Spleen (tissue), 11 donors: ENCODE measurements at regions not wholly inside any gene's neighbourhood (a gene's known extent, or its start where the extent isn't known, plus 50 kb on each side); places are given as distances from the start of the nearest gene placed in this dataset.

Source experiments
- DNase-seq: peaks from one replicate; pipeline ENCODE4 v3.0.0-alpha.2; 2020
- H3K27ac ChIP-seq, 8 donors: fragments of 200-600 bp; sonication (generic) in 7 of 8; 1 replicate in 4 of 8; 2 replicates in 4 of 8; pipeline versions ENCODE4 v1.5.0 to v1.8.0; 2016 to 2021; ENCODE audit warnings: inconsistent platforms in 4 of 8, mild to moderate bottlenecking in 4 of 8, moderate library complexity in 1 of 8
- H3K27me3 ChIP-seq, 7 donors: fragments of 200-600 bp; sonication (generic) in 6 of 7; replicated peaks in 1 of 7; 1 replicate in 4 of 7; 2 replicates in 3 of 7; pipeline versions ENCODE4 v1.5.0 to v1.8.0; 2016 to 2021; ENCODE audit warnings: inconsistent platforms in 3 of 7, mild to moderate bottlenecking in 1 of 7
- H3K36me3 ChIP-seq, 6 donors: fragments of 200-600 bp; sonication (generic) in 5 of 6; 1 replicate in 4 of 6; 2 replicates in 2 of 6; pipeline versions ENCODE4 v1.5.0 to v1.8.0; 2016 to 2021; ENCODE audit warnings: inconsistent platforms in 2 of 6
- H3K4me1 ChIP-seq, 6 donors: fragments of 200-600 bp; sonication (generic) in 5 of 6; 1 replicate in 3 of 6; 2 replicates in 3 of 6; pipeline versions ENCODE4 v1.5.0 to v1.8.0; 2016 to 2021; ENCODE audit warnings: inconsistent platforms in 3 of 6
- H3K4me3 ChIP-seq, 8 donors: fragments of 200-600 bp; sonication (generic) in 7 of 8; 1 replicate in 4 of 8; 2 replicates in 4 of 8; pipeline versions ENCODE4 v1.5.0 to v1.8.0; 2016 to 2021; ENCODE audit warnings: inconsistent platforms in 4 of 8, mild to moderate bottlenecking in 4 of 8, moderate library complexity in 2 of 8
- H3K9me3 ChIP-seq, 8 donors: fragments of 200-600 bp; sonication (generic) in 7 of 8; 1 replicate in 4 of 8; 2 replicates in 4 of 8; pipeline versions ENCODE4 v1.5.0 to v1.8.0; 2016 to 2021; ENCODE audit warnings: inconsistent platforms in 4 of 8
- CTCF ChIP-seq, 11 experiments: fragments of 200-600 bp in 7 of 11; fragments of 450-650 bp in 4 of 11; sonication (generic) in 4 of 11; IDR thresholded peaks in 8 of 11; conservative IDR thresholded peaks in 3 of 11; 1 replicate in 7 of 11; 2 replicates in 4 of 11; pipeline versions ENCODE4 v1.4.0 to v1.8.0; 2016 to 2021; ENCODE audit warnings: antibody characterized with exemption in 11 of 11, inconsistent platforms in 4 of 11, mild to moderate bottlenecking in 1 of 11
- POLR2A ChIP-seq, 3 donors: fragments of 450-650 bp; IDR thresholded peaks; one replicate each; pipeline ENCODE4 v1.5.1; 2017; ENCODE audit warnings: antibody characterized with exemption in 3 of 3, mild to moderate bottlenecking in 1 of 3
- POLR2AphosphoS5 ChIP-seq, 3 donors: sonication (generic); formaldehyde crosslinking; IDR thresholded peaks; one replicate each; pipeline ENCODE4 v1.5.1; 2017; ENCODE audit warnings: antibody characterized with exemption in 3 of 3
- WGBS, 5 donors: extraction: QIAGEN DNeasy Blood & Tissue Kit in 3 of 5; methylation state at CpG; one replicate each; pipeline versions ENCODE4 v1.1.5 to v1.1.7; 2013 to 2018; 5-methylcytosine and 5-hydroxymethylcytosine counted together
- intact Hi-C: fragments of 100-400 bp; cut with DNase I; formaldehyde crosslinking; loops from one replicate; pipeline ENCODE4 v1.15.0; 2023; ENCODE audit warnings: low total_unique reads
- donor health status: healthy with polysubstance abuse.
- donor health status: DM: no; HTN: no; CAD: no; lungs with moderate emphysema.
- donor health status: DM: no; HTN: no; CAD: no.
- donor health status: Bipolar disorder and iron deficiency.
- donor health status: healthy.
- donor health status: DM: no; HTN: no; CAD: no.
- donor health status: DM: yes; HTN: yes; CAD: no.

GRCh38 chr3:103785017-103785416 lies 1350.2 kb downstream of the ZPLD1 start:
- Histone ChIP-seq H3K4me3 (no peak overlapping the region), H3K9me3 (peaks cover 0 to 1% (median 0%) of the 10 kb centered on the region in 8 donors), H3K27me3 (no peaks in the 10 kb centered on the region), H3K4me1 (no peaks in the 10 kb centered on the region), H3K36me3 (no peaks in the 10 kb centered on the region), H3K27ac (no peak overlapping the region)
- intact Hi-C loops: no loop called here
- DNase-seq: no peak
- TF ChIP-seq CTCF (IDR thresholded peaks at IDR 0.05 in 8 of 11, conservative IDR thresholded peaks at IDR 0.05 in 3 of 11) (no peak), POLR2AphosphoS5 (IDR thresholded peaks at IDR 0.05) (no peak), POLR2A (IDR thresholded peaks at IDR 0.05) (no peak)
- 74 to 85% (median 80%) methylated on average over 2 of the region's 2 CpGs for whole genome bisulfite sequencing, 5 donors

GRCh38 chr3:103785537-103785936 lies 1350.7 kb downstream of the ZPLD1 start:
- no peak overlapping the region for H3K27ac ChIP-seq
- no peaks in the 10 kb centered on the region for H3K27me3 ChIP-seq
- intact Hi-C loops: no loop called here
- DNase-seq: no peak
- H3K9me3 ChIP-seq: peaks cover 0 to 4% (median 0%) of the 10 kb centered on the region in 8 donors
- H3K4me1 ChIP-seq: no peaks in the 10 kb centered on the region
- H3K4me3 ChIP-seq: no peak overlapping the region
- WGBS, 5 donors: 59 to 81% (median 67%) methylated on average over 1 of the region's 1 CpG
- TF ChIP-seq CTCF (IDR thresholded peaks at IDR 0.05 in 8 of 11, conservative IDR thresholded peaks at IDR 0.05 in 3 of 11) (no peak), POLR2AphosphoS5 (IDR thresholded peaks at IDR 0.05) (no peak), POLR2A (IDR thresholded peaks at IDR 0.05) (no peak)
- H3K36me3 ChIP-seq: no peaks in the 10 kb centered on the region

GRCh38 chr3:103786296-103786695 lies 1351.5 kb downstream of the ZPLD1 start:
- no peak for DNase-seq
- 41 to 57% (median 44%) methylated on average over 4 of the region's 4 CpGs for WGBS, 5 donors
- Histone ChIP-seq H3K27ac (no peak overlapping the region), H3K4me1 (no peaks in the 10 kb centered on the region), H3K36me3 (no peaks in the 10 kb centered on the region), H3K9me3 (peaks cover 0 to 5% (median 0%) of the 10 kb centered on the region in 8 donors), H3K4me3 (no peak overlapping the region), H3K27me3 (no peaks in the 10 kb centered on the region)
- no peak for TF ChIP-seq CTCF (IDR thresholded peaks at IDR 0.05 in 8 of 11, conservative IDR thresholded peaks at IDR 0.05 in 3 of 11)
- no peak for TF ChIP-seq POLR2AphosphoS5 (IDR thresholded peaks at IDR 0.05)
- TF ChIP-seq POLR2A (IDR thresholded peaks at IDR 0.05): no peak
- intact Hi-C loops: no loop called here

GRCh38 chr3:103787164-103787871 lies 1352.5 kb downstream of the ZPLD1 start:
- no peak for DNase-seq
- intact Hi-C loops: no loop called here
- Histone ChIP-seq H3K36me3 (no peaks in the 10 kb centered on the region), H3K27ac (no peak overlapping the region), H3K4me1 (no peaks in the 10 kb centered on the region), H3K9me3 (peaks cover 0 to 5% (median 0%) of the 10 kb centered on the region in 8 donors), H3K4me3 (no peak overlapping the region), H3K27me3 (no peaks in the 10 kb centered on the region)
- 72 to 91% (median 81%) methylated on average over 3 of the region's 3 CpGs for WGBS, 5 donors
- TF ChIP-seq CTCF (IDR thresholded peaks at IDR 0.05 in 8 of 11, conservative IDR thresholded peaks at IDR 0.05 in 3 of 11): no peak
- no peak for TF ChIP-seq POLR2A (IDR thresholded peaks at IDR 0.05)
